Endothelial cell of umbilical vein (primary cell): ENCODE measurements at regions not wholly inside any gene's neighbourhood (a gene's known extent, or its start where the extent isn't known, plus 50 kb on each side); places are given as distances from the start of the nearest gene placed in this dataset.

ENCODE experiments used
- BruUV-seq: library from RNA; stranded (reverse); fragments of 400-500 nt; replicated peaks from 2 replicates; lab custom pipeline; 2021; lab: Mats Ljungman, UMichigan
- CTCF ChIA-PET: fragments of 300-600, 350-600 bp; sonication (Branson Sonifier 250); formaldehyde crosslinking; loops from one replicate; lab custom pipeline; 2021; ENCODE audit warnings: antibody characterized with exemption, inconsistent platforms; lab: Charles Lee
- POLR2A ChIA-PET: fragments of 300-600, 350-600 bp; sonication (Branson Sonifier 250); formaldehyde crosslinking; loops from one replicate; lab custom pipeline; 2021; ENCODE audit warnings: antibody characterized with exemption, inconsistent platforms; lab: Charles Lee
- DNase-seq: peaks from one replicate; pipeline ENCODE4 v3.0.0-alpha.2; 2011; ENCODE audit warnings: low read depth, low spot score
- FAIRE-seq: peaks from 2 replicates; lab custom pipeline; 2011; peaks lifted over from hg19 to GRCh38; lab: Jason Lieb, UNC
- H2AFZ ChIP-seq: 2 replicates; pipeline ENCODE4 v1.6.0; 2012; ENCODE audit warnings: low read depth, low read length, control low read depth, inconsistent platforms
- H3K27ac ChIP-seq: 2 replicates; pipeline ENCODE4 v1.5.1; 2011; ENCODE audit warnings: low read depth, mild to moderate bottlenecking, control low read depth, low read length, moderate library complexity; ENCODE audit not compliant: insufficient read depth
- H3K27me3 ChIP-seq, 2 experiments: 2 replicates each; pipeline versions ENCODE4 v1.6.0 to v1.6.1; 2011; ENCODE audit warnings: low read length in 2 of 2, mixed read lengths in 1 of 2; ENCODE audit not compliant: control insufficient read depth in 2 of 2, insufficient read depth in 2 of 2
- H3K36me3 ChIP-seq, 2 experiments: 2 replicates in 1 of 2; 3 replicates in 1 of 2; pipeline ENCODE4 v1.5.1; 2011; ENCODE audit warnings: low read length in 2 of 2, mild to moderate bottlenecking in 1 of 2, moderate library complexity in 1 of 2; ENCODE audit not compliant: control insufficient read depth in 2 of 2, insufficient read depth in 2 of 2; ENCODE audit errors: extremely low read depth in 1 of 2
- H3K4me1 ChIP-seq: 3 replicates; pipeline ENCODE4 v1.5.1; 2011; ENCODE audit warnings: mild to moderate bottlenecking, low read length; ENCODE audit not compliant: control insufficient read depth, insufficient read depth; ENCODE audit errors: extremely low read depth
- H3K4me2 ChIP-seq: 2 replicates; pipeline ENCODE4 v1.6.1; 2011; ENCODE audit warnings: low read length, control low read depth, mixed read lengths; ENCODE audit not compliant: insufficient read depth
- H3K4me3 ChIP-seq, 3 experiments: fragments of 200-600 bp in 1 of 3; sonication (generic), shearing (Covaris generic) in 1 of 3; replicated peaks in 1 of 3; 2 replicates each; pipeline ENCODE4 v1.5.1; 2011 to 2016; ENCODE audit warnings: control low read depth in 3 of 3, low read length in 3 of 3, mild to moderate bottlenecking in 2 of 3, inconsistent platforms in 1 of 3, low read depth in 1 of 3, moderate library complexity in 1 of 3; ENCODE audit not compliant: insufficient read depth in 1 of 3
- H3K79me2 ChIP-seq: 2 replicates; pipeline ENCODE4 v1.6.0; 2012; ENCODE audit warnings: low read length, inconsistent platforms; ENCODE audit not compliant: control insufficient read depth, insufficient read depth
- H3K9ac ChIP-seq: replicated peaks from 2 replicates; pipeline ENCODE3; 2011; ENCODE audit warnings: low read length, control low read depth; ENCODE audit not compliant: insufficient read depth; ENCODE audit errors: extremely low read depth
- H3K9me1 ChIP-seq: replicated peaks from 3 replicates; pipeline ENCODE4 v1.6.0; 2011; ENCODE audit warnings: mild to moderate bottlenecking, low read length; ENCODE audit not compliant: control insufficient read depth, insufficient read depth; ENCODE audit errors: extremely low read depth
- H3K9me3 ChIP-seq: replicated peaks from 2 replicates; pipeline ENCODE4 v1.5.1; 2012; ENCODE audit warnings: low read length, inconsistent platforms; ENCODE audit not compliant: control insufficient read depth, insufficient read depth
- H4K20me1 ChIP-seq: replicated peaks from 2 replicates; pipeline ENCODE3; 2011; ENCODE audit warnings: mild to moderate bottlenecking, low read length; ENCODE audit not compliant: control insufficient read depth, insufficient read depth; ENCODE audit errors: extremely low read depth
- CTCF ChIP-seq, 2 donors: IDR thresholded peaks; 1 replicate in 1 of 2; 2 replicates in 1 of 2; pipeline ENCODE4 v1.5.1; 2011; ENCODE audit warnings: low read length in 2 of 2, mild to moderate bottlenecking in 2 of 2, moderate library complexity in 2 of 2, control low read depth in 1 of 2, inconsistent platforms in 1 of 2, low read depth in 1 of 2; ENCODE audit not compliant: insufficient read depth in 1 of 2; ENCODE audit errors: extremely low read depth in 1 of 2
- EZH2 ChIP-seq: IDR thresholded peaks from 2 replicates; pipeline ENCODE4 v1.6.1; 2012; ENCODE audit warnings: borderline replicate concordance, low read depth, mild to moderate bottlenecking, moderate library complexity, low read length, inconsistent platforms; ENCODE audit not compliant: severe bottlenecking
- FOS ChIP-seq: IDR thresholded peaks from 2 replicates; pipeline ENCODE4 v1.6.1; 2011; ENCODE audit warnings: mild to moderate bottlenecking, low read length, moderate library complexity, borderline replicate concordance; ENCODE audit not compliant: insufficient read depth
- GATA2 ChIP-seq: IDR thresholded peaks from 2 replicates; pipeline ENCODE4 v1.7.0; 2011; ENCODE audit warnings: low read depth, mild to moderate bottlenecking, moderate library complexity, mixed read lengths, low read length; ENCODE audit not compliant: insufficient read length, insufficient read depth
- JUN ChIP-seq: IDR thresholded peaks from 2 replicates; pipeline ENCODE4 v1.6.1; 2011; ENCODE audit warnings: borderline replicate concordance, low read depth; ENCODE audit not compliant: insufficient read length, insufficient read depth
- MYC ChIP-seq: IDR thresholded peaks from one replicate; pipeline ENCODE4 v1.6.1; 2011; ENCODE audit warnings: mild to moderate bottlenecking, low read depth, low read length
- POLR2A ChIP-seq: IDR thresholded peaks from 2 replicates; pipeline ENCODE4 v1.6.1; 2012; ENCODE audit warnings: low read depth, mild to moderate bottlenecking, control low read depth, low read length
- POLR2AphosphoS5 ChIP-seq: IDR thresholded peaks from 2 replicates; pipeline ENCODE4 v1.6.1; 2012; ENCODE audit warnings: low read depth, mild to moderate bottlenecking, control low read depth, low read length, moderate library complexity; ENCODE audit not compliant: insufficient read depth
- dilution Hi-C: fragments of 300-500 bp; cut with MboI; formaldehyde crosslinking; loops from one replicate; pipeline ENCODE4 v1.15.0; 2019; ENCODE audit warnings: low sequenced_read_pairs; ENCODE audit not compliant: extremely low pct_ligation_motif_present
- intact Hi-C: fragments of 100-400 bp; cut with micrococcal nuclease; formaldehyde crosslinking; loops from one replicate; pipeline ENCODE4 v1.10.0; 2022
- TF ChIP-seq, protein P1 (sequence below): IDR thresholded peaks from 2 replicates; pipeline ENCODE4 v1.6.1; 2011; ENCODE audit not compliant: insufficient read depth, insufficient read length

DNA sequence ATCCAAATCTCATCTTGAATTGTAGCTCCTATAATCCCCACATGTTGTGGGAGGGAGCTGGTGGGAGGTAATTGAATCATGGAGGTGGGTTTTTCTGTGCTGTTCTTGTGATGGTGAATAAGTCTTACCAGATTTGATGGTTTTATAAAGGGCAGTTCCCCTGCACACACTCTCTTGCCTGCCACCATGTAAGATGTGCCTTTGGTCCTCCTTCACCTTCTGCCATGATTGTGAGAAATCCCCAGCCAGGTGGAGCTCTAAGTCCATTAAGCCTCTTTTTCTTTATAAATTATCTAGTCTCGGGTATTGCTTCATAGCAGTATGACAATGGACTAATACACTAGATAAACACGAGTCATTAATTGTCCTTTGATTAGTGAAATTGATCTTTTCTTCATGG lies 214.5 kb upstream of the CFAP20DC start:
- no peaks in the 10 kb centered on the region for H3K27me3 ChIP-seq
- no TSS peak for BruUV-seq
- FAIRE-seq (no peak), DNase-seq (no peak)
- dilution Hi-C loops (no loop called here), intact Hi-C loops (no loop called here)
- no peaks in the 10 kb centered on the region for H3K9me1 ChIP-seq
- H2AFZ ChIP-seq = no peak overlapping the region
- H3K4me2 ChIP-seq = no peak overlapping the region
- no peaks in the 10 kb centered on the region for H3K4me1 ChIP-seq
- no peak for TF ChIP-seq JUN
- no peak for TF ChIP-seq FOS
- TF ChIP-seq POLR2A = no peak
- no peak for TF ChIP-seq GATA2
- TF ChIP-seq POLR2AphosphoS5 = no peak
- no peak for TF ChIP-seq EZH2
- no peak for TF ChIP-seq MYC
- no peak for TF ChIP-seq CTCF (IDR thresholded peaks at IDR 0.05; ENCODE audit: extremely low read depth in 1 of 2, insufficient read depth in 1 of 2, low read depth in 1 of 2, low read length in 2 of 2)
- TF ChIP-seq, protein P1, sequence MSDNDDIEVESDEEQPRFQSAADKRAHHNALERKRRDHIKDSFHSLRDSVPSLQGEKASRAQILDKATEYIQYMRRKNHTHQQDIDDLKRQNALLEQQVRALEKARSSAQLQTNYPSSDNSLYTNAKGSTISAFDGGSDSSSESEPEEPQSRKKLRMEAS = no peak
- no peak overlapping the region for H3K9ac ChIP-seq
- no peak overlapping the region for H3K27ac ChIP-seq
- H3K9me3 ChIP-seq = no peaks in the 10 kb centered on the region
- POLR2A ChIA-PET = no interaction called here
- H3K4me3 ChIP-seq = no peak overlapping the region
- no peaks in the 10 kb centered on the region for H3K36me3 ChIP-seq
- CTCF ChIA-PET = no interaction called here
- no peaks in the 10 kb centered on the region for H3K79me2 ChIP-seq
- no peaks in the 10 kb centered on the region for H4K20me1 ChIP-seq
